ENCODE measurements at regions not wholly inside any gene's neighbourhood (a gene's known extent, or its start where the extent isn't known, plus 50 kb on each side); places are given as distances from the start of the nearest gene placed in this dataset.

DNA sequence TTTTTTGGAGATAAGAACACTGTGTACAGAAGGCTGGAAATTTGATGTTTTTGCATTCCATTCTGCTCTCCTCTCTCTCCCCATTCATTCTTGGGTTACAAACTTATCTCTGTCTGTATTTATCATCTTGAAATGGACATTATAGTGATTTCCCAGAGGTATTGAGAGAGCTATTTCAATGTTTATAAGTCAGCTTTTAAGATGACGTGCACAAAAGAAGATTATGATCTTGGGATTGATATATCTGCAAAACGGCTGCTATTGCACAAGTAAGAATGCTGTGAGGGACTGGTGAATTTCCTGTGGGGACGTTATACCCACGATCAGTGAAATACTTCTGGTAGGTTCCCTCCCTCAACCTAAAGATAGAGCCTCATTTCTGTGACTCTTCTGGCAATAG is 61.0 kb upstream of the DTNA start:
- DNase-seq, result no peak

- no peak for DNase-seq
Measured at GRCh38 chr18:34650121-34650545, 60.0 kb upstream of the DTNA start.

DNA sequence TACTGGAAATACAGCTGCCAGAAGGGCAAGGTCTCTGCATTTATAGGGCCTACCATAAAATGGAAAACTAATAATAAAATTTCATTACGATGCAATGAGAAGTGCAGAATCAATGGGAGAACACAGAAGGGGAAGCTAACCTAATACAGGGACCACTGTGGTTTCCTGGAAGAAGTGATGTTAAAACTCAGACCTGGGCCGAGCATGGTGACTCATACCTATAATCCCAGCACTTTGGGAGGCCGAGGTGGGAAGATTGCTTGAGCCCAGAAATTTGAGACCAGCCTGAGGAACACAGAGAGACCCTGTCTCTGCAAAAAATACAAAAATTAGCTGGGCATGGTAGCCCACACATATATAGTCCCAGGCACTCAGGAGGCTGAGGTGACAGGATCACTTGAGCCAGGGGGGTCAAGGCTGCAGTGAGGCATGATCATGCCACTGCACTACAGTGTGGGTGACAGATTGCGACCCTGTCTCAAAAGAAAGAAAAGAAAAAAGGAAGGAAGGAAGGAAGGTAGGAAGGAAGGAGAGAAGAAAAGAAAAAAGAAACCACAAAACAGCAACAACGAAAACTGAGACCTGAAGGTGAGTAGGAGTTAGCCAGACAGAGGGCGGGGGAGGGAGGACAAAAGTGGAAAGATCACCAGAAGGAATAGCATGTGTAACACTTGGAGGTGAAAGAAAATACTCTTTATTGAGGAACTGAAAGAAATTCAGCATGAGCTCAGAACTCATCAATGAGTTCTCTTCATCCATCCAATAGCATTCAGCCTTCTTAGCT is 58.3 kb upstream of the DTNA start:
- no peak for DNase-seq

- no peak for DNase-seq
Measured at GRCh38 chr18:34655131-34655530, 55.0 kb upstream of the DTNA start.

- no peak for DNase-seq
Measured at GRCh38 chr18:34657860-34658500, 52.1 kb upstream of the DTNA start.

DNA sequence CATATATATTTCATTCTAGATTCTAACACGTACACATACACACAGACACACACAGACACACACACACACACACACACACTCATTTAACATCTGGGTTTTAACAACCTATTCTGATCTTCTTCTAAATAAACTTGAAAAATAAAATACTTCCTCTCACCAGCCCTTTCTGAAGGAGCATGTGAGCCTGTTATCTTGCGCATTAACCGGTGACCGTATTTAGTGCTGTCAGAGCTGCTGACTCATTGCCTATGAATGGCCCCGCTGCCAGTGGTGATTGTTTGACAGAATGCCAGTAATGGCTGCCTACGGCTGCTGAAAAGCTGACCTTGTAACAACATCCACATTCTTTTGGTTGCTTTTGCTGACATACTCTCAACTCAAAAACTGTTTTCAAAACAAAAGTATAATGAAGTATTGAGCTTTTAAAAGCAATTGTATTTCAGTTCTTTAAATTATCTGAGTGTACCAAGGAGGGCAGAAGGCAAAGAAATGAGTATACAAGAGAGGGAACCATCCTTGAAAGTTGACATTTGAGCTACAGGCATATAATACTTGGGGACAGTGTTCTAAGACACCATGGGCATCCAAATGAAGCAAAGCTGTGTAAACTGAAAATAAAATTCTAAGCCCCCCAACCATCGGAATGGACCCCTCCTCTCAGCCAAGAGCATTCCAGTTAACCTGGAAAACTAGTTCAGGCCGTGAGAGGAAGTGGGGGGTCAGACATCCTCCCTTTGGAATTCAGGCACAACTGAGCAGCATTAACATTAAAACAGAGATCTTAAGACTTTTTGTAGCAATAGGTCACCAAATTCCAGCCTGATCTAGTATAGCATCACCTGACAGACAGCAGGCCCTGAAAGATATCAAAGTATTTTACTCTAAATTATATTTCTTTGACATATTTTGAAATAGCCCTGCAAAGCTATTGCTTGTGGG is 50.2 kb upstream of the DTNA start:
- DNase-seq, result peak; percentile 8

Measured in activated CD4-positive, alpha-beta T cell treated with anti-CD3 and anti-CD28 coated beads for 48 hours (primary cell).